Smooth muscle cell (in vitro differentiated cells): ENCODE measurements at regions not wholly inside any gene's neighbourhood (a gene's known extent, or its start where the extent isn't known, plus 50 kb on each side); places are given as distances from the start of the nearest gene placed in this dataset.

Source experiments
- DNase-seq: peaks from one replicate; lab custom pipeline; 2025; ENCODE audit not compliant: unreplicated experiment; lab: John Stamatoyannopoulos, UW
- H2AFZ ChIP-seq: fragments of 200-600 bp; sonication (generic); 2 replicates; pipeline ENCODE4 v1.6.0; 2016; ENCODE audit warnings: antibody characterized with exemption, low read depth, mild to moderate bottlenecking
- H3F3A ChIP-seq: fragments of 200-600 bp; sonication (generic); 2 replicates; pipeline ENCODE4 v1.6.0; 2017; ENCODE audit warnings: antibody characterized with exemption, low read depth
- H3K27ac ChIP-seq: fragments of 200-600 bp; sonication (generic); 2 replicates; pipeline ENCODE4 v1.5.1; 2016; ENCODE audit warnings: low read depth, mild to moderate bottlenecking
- H3K27me3 ChIP-seq: fragments of 200-600 bp; sonication (generic); 2 replicates; pipeline ENCODE4 v1.6.1; 2016; ENCODE audit warnings: low read depth, mild to moderate bottlenecking
- H3K36me3 ChIP-seq: fragments of 200-600 bp; sonication (generic); 2 replicates; pipeline ENCODE4 v1.5.1; 2016; ENCODE audit warnings: low read depth
- H3K4me1 ChIP-seq: fragments of 200-600 bp; sonication (generic); 2 replicates; pipeline ENCODE4 v1.5.1; 2016; ENCODE audit warnings: low read depth
- H3K4me2 ChIP-seq: fragments of 200-600 bp; sonication (generic); 2 replicates; pipeline ENCODE4 v1.6.0; 2016; ENCODE audit warnings: mild to moderate bottlenecking
- H3K4me3 ChIP-seq: fragments of 200-600 bp; sonication (generic); 2 replicates; pipeline ENCODE4 v1.5.1; 2016; ENCODE audit warnings: mild to moderate bottlenecking
- H3K79me2 ChIP-seq: fragments of 200-600 bp; sonication (generic); 2 replicates; pipeline ENCODE4 v1.6.0; 2016; ENCODE audit warnings: low read depth, mild to moderate bottlenecking
- H3K9ac ChIP-seq: fragments of 200-600 bp; sonication (generic); 2 replicates; pipeline ENCODE4 v1.6.0; 2016; ENCODE audit warnings: low read depth
- H3K9me3 ChIP-seq: fragments of 200-600 bp; sonication (generic); replicated peaks from 2 replicates; pipeline ENCODE4 v1.5.1; 2016; ENCODE audit warnings: low read depth
- H4K20me1 ChIP-seq: fragments of 200-600 bp; sonication (generic); 2 replicates; pipeline ENCODE4 v1.6.0; 2016; ENCODE audit warnings: low read depth
- WGBS: methylation state at CpG from one replicate; pipeline ENCODE4 v1.1.7; 2016; ENCODE audit warnings: low lambda C conversion rate; 5-methylcytosine and 5-hydroxymethylcytosine counted together
- TF ChIP-seq, protein P1 (sequence below): fragments of 200-600 bp; sonication (generic); IDR thresholded peaks from 2 replicates; pipeline ENCODE4 v1.5.1; 2017; ENCODE audit warnings: borderline replicate concordance, mild to moderate bottlenecking, antibody characterized with exemption; ENCODE audit not compliant: insufficient read depth, poor library complexity, severe bottlenecking

DNA sequence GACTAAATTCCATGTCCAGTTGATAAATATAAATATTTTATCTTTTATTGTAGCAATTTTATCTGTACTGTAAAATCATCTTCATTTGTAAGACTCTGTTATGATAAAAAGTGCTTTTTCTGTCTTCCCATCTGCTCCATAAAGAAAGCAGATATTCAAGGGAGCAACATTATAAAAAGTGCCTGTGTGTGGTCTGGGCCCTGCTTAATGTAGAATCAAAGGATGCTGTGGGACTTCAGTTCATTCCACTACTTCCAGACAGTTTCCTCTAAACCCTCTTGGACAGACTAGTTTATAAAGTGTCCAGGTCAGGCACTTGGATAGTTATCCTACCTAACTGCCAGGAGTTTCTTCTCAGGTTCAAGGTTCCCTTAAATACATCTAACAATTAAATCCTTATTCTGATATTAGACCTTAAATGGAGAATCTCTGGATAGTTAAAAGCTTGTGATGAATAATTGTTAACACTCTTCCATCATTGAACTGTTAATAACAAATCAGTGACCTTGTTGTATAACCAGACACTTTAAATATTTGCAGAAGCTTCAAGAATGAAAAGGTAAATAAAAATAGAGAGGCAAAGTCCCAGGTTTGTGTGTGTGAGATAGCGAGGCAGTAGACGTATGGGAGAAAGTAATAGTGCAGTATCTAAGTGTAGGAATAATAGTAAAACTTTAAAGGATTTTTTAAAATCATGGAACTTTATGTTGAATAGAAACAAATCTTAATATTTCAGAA lies 237.5 kb upstream of the CTSO start:
- TF ChIP-seq, protein P1, sequence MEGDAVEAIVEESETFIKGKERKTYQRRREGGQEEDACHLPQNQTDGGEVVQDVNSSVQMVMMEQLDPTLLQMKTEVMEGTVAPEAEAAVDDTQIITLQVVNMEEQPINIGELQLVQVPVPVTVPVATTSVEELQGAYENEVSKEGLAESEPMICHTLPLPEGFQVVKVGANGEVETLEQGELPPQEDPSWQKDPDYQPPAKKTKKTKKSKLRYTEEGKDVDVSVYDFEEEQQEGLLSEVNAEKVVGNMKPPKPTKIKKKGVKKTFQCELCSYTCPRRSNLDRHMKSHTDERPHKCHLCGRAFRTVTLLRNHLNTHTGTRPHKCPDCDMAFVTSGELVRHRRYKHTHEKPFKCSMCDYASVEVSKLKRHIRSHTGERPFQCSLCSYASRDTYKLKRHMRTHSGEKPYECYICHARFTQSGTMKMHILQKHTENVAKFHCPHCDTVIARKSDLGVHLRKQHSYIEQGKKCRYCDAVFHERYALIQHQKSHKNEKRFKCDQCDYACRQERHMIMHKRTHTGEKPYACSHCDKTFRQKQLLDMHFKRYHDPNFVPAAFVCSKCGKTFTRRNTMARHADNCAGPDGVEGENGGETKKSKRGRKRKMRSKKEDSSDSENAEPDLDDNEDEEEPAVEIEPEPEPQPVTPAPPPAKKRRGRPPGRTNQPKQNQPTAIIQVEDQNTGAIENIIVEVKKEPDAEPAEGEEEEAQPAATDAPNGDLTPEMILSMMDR, result no peak
- 88% methylated on average over 2 of the region's 2 CpGs for WGBS
- no peak for DNase-seq
- Histone ChIP-seq H3K27ac (peak overlapping the region; percentile 98), H3K4me2 (peak overlapping the region; percentile 61), H2AFZ (peak overlapping the region; percentile 16), H3K79me2 (no peaks in the 10 kb centered on the region), H3K27me3 (no peaks in the 10 kb centered on the region), H3K4me1 (peaks cover 22% of the 10 kb centered on the region), H3K9me3 (no peaks in the 10 kb centered on the region), H3K9ac (peak overlapping the region; percentile 70), H3K4me3 (no peak overlapping the region), H3K36me3 (no peaks in the 10 kb centered on the region), H3F3A (peaks cover 18% of the 10 kb centered on the region), H4K20me1 (no peaks in the 10 kb centered on the region)

DNA sequence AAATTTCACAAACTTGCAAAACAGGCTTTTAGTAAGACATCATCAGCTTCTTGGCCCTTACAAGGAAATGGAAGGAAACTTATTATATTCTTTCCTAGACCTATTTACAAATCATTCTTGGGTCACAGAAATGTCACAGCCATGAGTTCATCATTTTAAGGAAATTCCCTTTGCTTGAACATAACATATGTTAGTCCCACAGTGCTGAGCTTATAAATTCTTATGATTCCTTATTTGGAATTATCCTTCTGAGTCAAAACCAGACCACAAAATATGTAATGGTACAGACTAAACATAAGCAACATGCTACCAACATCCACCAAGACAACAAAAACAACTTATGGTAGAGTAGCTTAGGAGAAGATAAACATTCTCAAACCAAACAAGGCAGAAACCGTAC lies 236.9 kb upstream of the CTSO start:
- no peak for DNase-seq
- Histone ChIP-seq H3F3A (peaks cover 15% of the 10 kb centered on the region), H3K9me3 (no peaks in the 10 kb centered on the region), H3K79me2 (no peaks in the 10 kb centered on the region), H3K4me2 (peak overlapping the region; percentile 61), H3K27me3 (no peaks in the 10 kb centered on the region), H3K4me1 (peaks cover 18% of the 10 kb centered on the region), H3K9ac (peak overlapping the region; percentile 72), H3K4me3 (no peak overlapping the region), H4K20me1 (no peaks in the 10 kb centered on the region), H3K27ac (peak overlapping the region; percentile 98), H2AFZ (peak overlapping the region; percentile 16), H3K36me3 (no peaks in the 10 kb centered on the region)
- TF ChIP-seq, protein P1, result no peak
- WGBS, result 38% methylated on average over 1 of the region's 1 CpG

DNA sequence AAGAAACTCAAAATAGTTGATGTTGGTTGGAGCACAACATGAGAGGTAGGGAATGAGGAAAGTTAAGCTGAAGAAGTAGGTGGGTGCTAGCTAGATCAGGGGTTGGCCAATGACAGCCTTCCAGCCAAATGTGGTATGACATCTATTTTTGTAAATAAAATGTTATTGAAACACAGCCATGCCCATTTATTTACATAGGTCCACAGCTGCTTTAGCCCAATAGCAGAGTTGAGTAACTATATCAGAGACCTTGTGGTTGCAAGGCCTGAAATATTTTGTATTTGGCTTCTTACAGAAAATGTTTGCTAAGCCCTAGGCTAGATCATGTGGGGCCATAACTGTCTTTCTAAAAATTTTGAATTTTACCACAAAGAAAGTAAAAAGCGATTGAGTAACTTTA lies 234.9 kb upstream of the CTSO start:
- no peak overlapping the region for H3K4me2 ChIP-seq
- H2AFZ ChIP-seq, result no peak overlapping the region
- DNase-seq, result no peak
- no peaks in the 10 kb centered on the region for H3K36me3 ChIP-seq
- no peaks in the 10 kb centered on the region for H4K20me1 ChIP-seq
- no peak overlapping the region for H3K4me3 ChIP-seq
- 82% methylated on average over 1 of the region's 1 CpG for WGBS
- no peaks in the 10 kb centered on the region for H3K9me3 ChIP-seq
- no peaks in the 10 kb centered on the region for H3K79me2 ChIP-seq
- no peak overlapping the region for H3K9ac ChIP-seq
- H3K27ac ChIP-seq, result peak overlapping the region; percentile 98
- H3K27me3 ChIP-seq, result no peaks in the 10 kb centered on the region
- peaks cover 15% of the 10 kb centered on the region for H3F3A ChIP-seq
- TF ChIP-seq, protein P1, result no peak
- peaks cover 18% of the 10 kb centered on the region for H3K4me1 ChIP-seq

DNA sequence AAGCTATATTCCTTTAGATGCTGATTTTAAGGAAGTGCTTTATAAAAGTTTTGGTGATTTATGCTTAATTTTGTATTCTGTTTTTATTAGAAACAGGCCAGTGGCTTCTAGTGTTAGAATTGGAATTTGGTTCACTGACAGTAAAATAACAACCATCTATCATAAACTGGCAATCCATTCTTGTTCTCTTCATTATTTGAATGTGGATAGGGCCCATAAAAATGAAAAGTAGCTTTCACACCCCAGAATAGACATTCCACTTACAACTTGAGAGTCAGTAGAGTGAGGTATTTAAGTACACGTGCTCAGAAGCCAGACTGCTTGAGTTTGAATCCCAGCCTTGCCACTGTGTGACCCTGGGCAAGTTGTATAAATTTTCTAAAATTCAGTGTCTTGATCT lies 232.4 kb upstream of the CTSO start:
- Histone ChIP-seq H3K27ac (no peak overlapping the region), H3F3A (peaks cover 10% of the 10 kb centered on the region), H3K4me3 (no peak overlapping the region), H2AFZ (no peak overlapping the region), H3K79me2 (no peaks in the 10 kb centered on the region), H3K27me3 (no peaks in the 10 kb centered on the region), H3K9me3 (no peaks in the 10 kb centered on the region), H4K20me1 (no peaks in the 10 kb centered on the region), H3K4me1 (peaks cover 4% of the 10 kb centered on the region), H3K36me3 (no peaks in the 10 kb centered on the region), H3K9ac (no peak overlapping the region), H3K4me2 (no peak overlapping the region)
- DNase-seq, result no peak
- TF ChIP-seq, protein P1, result no peak
- 81% methylated on average over 1 of the region's 1 CpG for WGBS
